ACHN (cell line): ENCODE measurements at regions not wholly inside any gene's neighbourhood (a gene's known extent, or its start where the extent isn't known, plus 50 kb on each side); places are given as distances from the start of the nearest gene placed in this dataset.

Experiments
- DNase-seq: peaks from one replicate; pipeline ENCODE4 v3.0.0-alpha.2; 2015
- in situ Hi-C: cut with HindIII; loops from 2 replicates; pipeline ENCODE4 v1.10.0; 2017; ENCODE audit warnings: low sequenced_read_pairs, low pct_ligation_motif_present, low pct_unique_long_range_greater_than_20kb

- in situ Hi-C loops: no loop called here
- no peak for DNase-seq
These were observed 62.5 kb upstream of the TBX3 start for GRCh38 chr12:114746297-114747011.

- in situ Hi-C loops: no loop called here
- no peak for DNase-seq
These were observed 60.7 kb upstream of the TBX3 start for GRCh38 chr12:114744691-114745090.

- no peak for DNase-seq
- in situ Hi-C loops: no loop called here
These were observed 60.3 kb upstream of the TBX3 start for GRCh38 chr12:114744285-114744684.

- in situ Hi-C loops: no loop called here
- DNase-seq: no peak
These were observed 59.8 kb upstream of the TBX3 start for GRCh38 chr12:114743799-114744198.

- in situ Hi-C loops: no loop called here
- no peak for DNase-seq
These were observed 59.3 kb upstream of the TBX3 start for GRCh38 chr12:114743289-114743688.

- DNase-seq: no peak
- in situ Hi-C loops: no loop called here
These were observed 58.4 kb upstream of the TBX3 start for GRCh38 chr12:114742363-114742762.

- DNase-seq: no peak
- in situ Hi-C loops: no loop called here
These were observed 58.0 kb upstream of the TBX3 start for GRCh38 chr12:114741940-114742339.

GRCh38 chr12:114740448-114740847 is 56.5 kb upstream of the TBX3 start:
- in situ Hi-C loops: no loop called here
- DNase-seq: no peak

GRCh38 chr12:114738460-114739184 is 54.6 kb upstream of the TBX3 start:
- no peak for DNase-seq
- in situ Hi-C loops: no loop called here

- DNase-seq: no peak
- in situ Hi-C loops: no loop called here
These were observed 51.9 kb upstream of the TBX3 start for GRCh38 chr12:114735680-114736374.

GRCh38 chr12:114735011-114735410 is 51.0 kb upstream of the TBX3 start:
- no peak for DNase-seq
- in situ Hi-C loops: no loop called here

- DNase-seq: no peak
- in situ Hi-C loops: no loop called here
These were observed 49.9 kb upstream of the TBX3 start for GRCh38 chr12:114733919-114734318.
